Dedifferentiated amniotic fluid mesenchymal stem cell (primary cell): ENCODE measurements at regions not wholly inside any gene's neighbourhood (a gene's known extent, or its start where the extent isn't known, plus 50 kb on each side); places are given as distances from the start of the nearest gene placed in this dataset.

Experiments used
- DNase-seq: peaks from one replicate; pipeline ENCODE4 v3.0.0-alpha.2; 2016; ENCODE audit errors: extremely low spot score

DNA sequence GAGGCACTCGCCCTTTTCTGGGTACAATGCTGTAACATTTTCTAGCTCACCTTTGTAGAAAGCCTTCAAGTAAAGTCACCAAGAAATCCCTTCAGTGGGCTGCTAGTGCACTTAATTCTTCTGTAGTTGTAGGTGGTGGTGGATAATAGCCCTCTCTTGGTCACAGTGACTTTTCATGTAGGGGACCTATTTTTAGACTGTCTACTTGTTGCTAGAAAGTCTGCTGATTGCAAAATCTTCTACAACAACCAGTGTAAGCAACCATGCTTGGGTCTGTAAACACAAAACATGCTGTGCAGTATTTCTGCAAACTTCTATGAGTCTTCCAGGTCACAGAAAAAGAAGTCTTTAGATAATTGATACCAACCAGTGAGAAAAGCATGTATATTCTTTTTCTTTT, 55.6 kb downstream of the PBDC1 start:
- no peak for DNase-seq

GRCh38 chrX:76248901-76249300, 76.0 kb downstream of the PBDC1 start:
- DNase-seq: no peak

DNA sequence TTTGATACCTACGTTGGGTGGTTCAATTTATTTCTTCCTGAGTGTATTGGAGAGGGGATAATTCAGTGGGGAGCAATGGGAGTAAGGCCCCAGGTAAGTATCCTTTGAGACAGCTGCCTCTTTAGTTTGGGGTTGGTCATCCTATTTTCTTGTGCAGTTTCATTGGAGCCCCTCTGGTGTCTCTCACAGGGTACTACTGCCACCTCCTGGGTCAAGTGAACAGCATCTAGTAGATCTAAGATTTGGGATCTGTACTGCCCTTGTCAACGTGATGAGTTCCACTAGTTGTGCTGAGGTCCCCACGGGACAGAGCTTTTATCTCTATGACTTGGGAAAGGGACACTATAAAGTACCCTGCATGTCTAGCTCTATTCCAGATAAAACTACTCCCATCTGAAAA, 80.6 kb downstream of the PBDC1 start:
- DNase-seq: peak; percentile 17

- DNase-seq: peak; percentile 40
These were observed 106.1 kb downstream of the PBDC1 start for GRCh38 chrX:76279007-76279406.
